ENCODE measurements at regions not wholly inside any gene's neighbourhood (a gene's known extent, or its start where the extent isn't known, plus 50 kb on each side); places are given as distances from the start of the nearest gene placed in this dataset.

DNA sequence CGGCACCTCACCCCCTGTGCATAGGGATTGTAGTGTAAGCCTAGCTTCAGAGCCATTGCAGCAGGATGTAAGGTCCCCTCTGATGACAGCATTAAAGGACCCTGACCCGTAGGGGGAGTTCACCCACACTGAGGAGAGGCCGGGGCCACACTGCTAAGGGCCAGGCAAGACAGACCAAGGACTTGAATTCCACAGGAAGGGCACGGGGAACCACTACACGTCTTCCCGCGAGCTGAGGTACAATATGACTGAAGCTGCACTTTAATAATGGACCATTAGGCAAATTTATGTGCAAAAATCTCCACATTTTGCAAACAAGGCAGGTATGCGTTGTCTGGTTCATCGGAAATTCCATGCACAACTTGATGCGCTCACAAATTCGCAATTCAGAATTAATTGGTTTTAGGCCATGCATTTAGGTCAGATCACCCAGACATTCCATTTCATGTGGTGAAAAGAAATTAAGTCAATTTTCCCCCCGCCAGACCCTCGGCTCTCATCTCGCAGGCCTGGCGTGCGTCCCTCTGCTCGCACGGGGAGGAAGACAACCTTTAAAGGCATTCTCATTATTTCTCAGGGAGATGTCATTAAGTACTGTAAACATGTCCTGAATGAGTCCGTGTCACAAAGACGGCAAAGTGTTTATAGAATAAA is 111.8 kb downstream of the FOXA2 start:
- TF ChIP-seq POLR2AphosphoS5 (IDR thresholded peaks at IDR 0.05; ENCODE audit: low read depth, low read length) (no peak), POLR2A (IDR thresholded peaks at IDR 0.05; ENCODE audit: low read depth, low read length) (no peak), TAF1 (IDR thresholded peaks at IDR 0.05; ENCODE audit: low read depth, low read length) (no peak), SPI1 (IDR thresholded peaks at IDR 0.05; ENCODE audit: low read depth, low read length) (no peak), PAX5 (IDR thresholded peaks at IDR 0.05; ENCODE audit: insufficient read depth, low read length, severe bottlenecking) (no peak), POU2F2 (IDR thresholded peaks at IDR 0.05; ENCODE audit: low read depth, low read length) (no peak)
